Stomach (tissue), 4 donors: ENCODE measurements at regions not wholly inside any gene's neighbourhood (a gene's known extent, or its start where the extent isn't known, plus 50 kb on each side); places are given as distances from the start of the nearest gene placed in this dataset.

Experiments used
- EP300 ChIP-seq: sonication (generic); formaldehyde crosslinking; IDR thresholded peaks from one replicate; pipeline ENCODE4 v1.6.1; 2017; ENCODE audit warnings: antibody characterized with exemption
- POLR2A ChIP-seq, 4 donors: fragments of 450-650 bp; IDR thresholded peaks; one replicate each; pipeline ENCODE4 v1.6.1; 2016; ENCODE audit warnings: antibody characterized with exemption in 4 of 4, control low read depth in 2 of 4, mild to moderate bottlenecking in 1 of 4, moderate library complexity in 1 of 4
- POLR2AphosphoS5 ChIP-seq, 3 donors: sonication (generic); formaldehyde crosslinking; IDR thresholded peaks; one replicate each; pipeline ENCODE4 v1.6.1; 2016; ENCODE audit warnings: antibody characterized with exemption in 3 of 3
- TF ChIP-seq, protein P1 (sequence below), 7 experiments: fragments of 450-650 bp in 4 of 7; fragments of 200-600 bp in 3 of 7; sonication (generic) in 3 of 7; IDR thresholded peaks; one replicate each; pipeline ENCODE4 v1.5.1; 2016 to 2019; ENCODE audit warnings: antibody characterized with exemption in 7 of 7, control low read depth in 2 of 7, mild to moderate bottlenecking in 1 of 7

DNA sequence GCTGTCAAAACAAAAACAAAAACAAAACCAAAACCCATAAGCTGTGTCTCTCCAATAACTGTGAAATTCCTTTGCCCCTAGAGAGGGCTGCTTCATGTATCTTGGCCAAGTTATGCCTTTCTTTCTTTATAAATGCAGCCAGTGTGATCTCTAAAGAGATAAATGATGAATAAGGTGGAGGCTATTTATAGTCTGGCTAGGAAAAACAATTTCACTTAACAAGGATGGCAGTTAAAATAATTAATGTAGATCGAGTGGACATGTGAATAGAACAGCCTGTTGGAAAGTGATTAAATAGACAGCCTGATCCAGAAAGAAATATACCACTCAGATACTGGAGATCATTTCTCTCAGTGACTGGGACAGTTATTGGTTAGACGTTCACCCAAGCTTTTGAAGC, 1666.9 kb upstream of the CELF4 start:
- TF ChIP-seq, protein P1, sequence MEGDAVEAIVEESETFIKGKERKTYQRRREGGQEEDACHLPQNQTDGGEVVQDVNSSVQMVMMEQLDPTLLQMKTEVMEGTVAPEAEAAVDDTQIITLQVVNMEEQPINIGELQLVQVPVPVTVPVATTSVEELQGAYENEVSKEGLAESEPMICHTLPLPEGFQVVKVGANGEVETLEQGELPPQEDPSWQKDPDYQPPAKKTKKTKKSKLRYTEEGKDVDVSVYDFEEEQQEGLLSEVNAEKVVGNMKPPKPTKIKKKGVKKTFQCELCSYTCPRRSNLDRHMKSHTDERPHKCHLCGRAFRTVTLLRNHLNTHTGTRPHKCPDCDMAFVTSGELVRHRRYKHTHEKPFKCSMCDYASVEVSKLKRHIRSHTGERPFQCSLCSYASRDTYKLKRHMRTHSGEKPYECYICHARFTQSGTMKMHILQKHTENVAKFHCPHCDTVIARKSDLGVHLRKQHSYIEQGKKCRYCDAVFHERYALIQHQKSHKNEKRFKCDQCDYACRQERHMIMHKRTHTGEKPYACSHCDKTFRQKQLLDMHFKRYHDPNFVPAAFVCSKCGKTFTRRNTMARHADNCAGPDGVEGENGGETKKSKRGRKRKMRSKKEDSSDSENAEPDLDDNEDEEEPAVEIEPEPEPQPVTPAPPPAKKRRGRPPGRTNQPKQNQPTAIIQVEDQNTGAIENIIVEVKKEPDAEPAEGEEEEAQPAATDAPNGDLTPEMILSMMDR (IDR thresholded peaks at IDR 0.05), result no peak
- TF ChIP-seq POLR2AphosphoS5 (IDR thresholded peaks at IDR 0.05), result no peak
- no peak for TF ChIP-seq EP300
- TF ChIP-seq POLR2A (IDR thresholded peaks at IDR 0.05), result no peak
